AG04450 (cell line): ENCODE measurements at regions not wholly inside any gene's neighbourhood (a gene's known extent, or its start where the extent isn't known, plus 50 kb on each side); places are given as distances from the start of the nearest gene placed in this dataset.

Experiments
- CTCF ChIA-PET: fragments of 300-600, 350-600 bp; formaldehyde crosslinking; extraction: SDS; loops from one replicate; lab custom pipeline; 2022; ENCODE audit warnings: antibody characterized with exemption, inconsistent platforms; lab: Charles Lee
- POLR2A ChIA-PET: fragments of 350-600 bp; formaldehyde crosslinking; extraction: SDS; loops from one replicate; lab custom pipeline; 2021; ENCODE audit warnings: antibody characterized with exemption, inconsistent platforms; lab: Yijun Ruan, JAX
- DNase-seq: peaks from one replicate; pipeline ENCODE4 v3.0.0-alpha.2; 2011; ENCODE audit warnings: low read depth, low spot score
- H3K27ac ChIP-seq: one replicate; pipeline ENCODE4 v1.5.1; 2012; ENCODE audit warnings: low read depth, low read length, control low read depth
- H3K27me3 ChIP-seq: one replicate; pipeline ENCODE4 v1.6.0; 2012; ENCODE audit warnings: low read length; ENCODE audit not compliant: control insufficient read depth, insufficient read depth
- H3K4me3 ChIP-seq: 2 replicates; pipeline ENCODE4 v1.5.1; 2011; ENCODE audit warnings: mild to moderate bottlenecking, low read depth, low read length, control low read depth
- H3K9me3 ChIP-seq: 2 replicates; pipeline ENCODE4 v1.5.1; 2012; ENCODE audit warnings: low read length; ENCODE audit not compliant: control insufficient read depth, insufficient read depth
- TF ChIP-seq, protein P1 (sequence below): IDR thresholded peaks from 2 replicates; pipeline ENCODE4 v1.5.1; 2011; ENCODE audit warnings: low read depth, low read length, control low read depth, inconsistent platforms

DNA sequence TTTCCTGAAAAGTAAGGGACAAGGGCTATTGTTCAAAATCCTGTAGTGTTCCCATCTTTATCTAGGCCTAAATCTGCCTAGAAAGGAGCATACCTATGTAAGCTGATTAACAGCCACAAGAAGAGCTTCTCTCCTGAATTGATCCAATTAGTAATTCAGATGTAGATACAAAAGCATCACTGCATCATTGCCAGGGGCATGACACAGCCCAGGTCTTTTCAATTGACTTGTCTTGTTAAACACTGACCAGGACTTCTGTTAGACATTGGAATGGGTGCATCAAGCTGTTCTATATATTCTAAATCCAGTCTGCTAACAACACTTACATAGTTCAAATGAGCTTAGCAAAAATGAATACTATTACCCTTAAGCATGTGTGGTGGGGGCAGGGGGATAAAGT is 589.2 kb downstream of the INHBA start:
- DNase-seq, result no peak
- TF ChIP-seq, protein P1, sequence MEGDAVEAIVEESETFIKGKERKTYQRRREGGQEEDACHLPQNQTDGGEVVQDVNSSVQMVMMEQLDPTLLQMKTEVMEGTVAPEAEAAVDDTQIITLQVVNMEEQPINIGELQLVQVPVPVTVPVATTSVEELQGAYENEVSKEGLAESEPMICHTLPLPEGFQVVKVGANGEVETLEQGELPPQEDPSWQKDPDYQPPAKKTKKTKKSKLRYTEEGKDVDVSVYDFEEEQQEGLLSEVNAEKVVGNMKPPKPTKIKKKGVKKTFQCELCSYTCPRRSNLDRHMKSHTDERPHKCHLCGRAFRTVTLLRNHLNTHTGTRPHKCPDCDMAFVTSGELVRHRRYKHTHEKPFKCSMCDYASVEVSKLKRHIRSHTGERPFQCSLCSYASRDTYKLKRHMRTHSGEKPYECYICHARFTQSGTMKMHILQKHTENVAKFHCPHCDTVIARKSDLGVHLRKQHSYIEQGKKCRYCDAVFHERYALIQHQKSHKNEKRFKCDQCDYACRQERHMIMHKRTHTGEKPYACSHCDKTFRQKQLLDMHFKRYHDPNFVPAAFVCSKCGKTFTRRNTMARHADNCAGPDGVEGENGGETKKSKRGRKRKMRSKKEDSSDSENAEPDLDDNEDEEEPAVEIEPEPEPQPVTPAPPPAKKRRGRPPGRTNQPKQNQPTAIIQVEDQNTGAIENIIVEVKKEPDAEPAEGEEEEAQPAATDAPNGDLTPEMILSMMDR, result no peak
- CTCF ChIA-PET, result interaction anchor here (0.9 kb wide), 1 partner anchor 350 kb away, joined by 3 read pairs; no protein-coding TSS in a partner anchor
- Histone ChIP-seq H3K4me3 (no peak overlapping the region), H3K27me3 (no peaks in the 10 kb centered on the region), H3K27ac (no peak overlapping the region), H3K9me3 (no peaks in the 10 kb centered on the region)
- POLR2A ChIA-PET, result no interaction called here

DNA sequence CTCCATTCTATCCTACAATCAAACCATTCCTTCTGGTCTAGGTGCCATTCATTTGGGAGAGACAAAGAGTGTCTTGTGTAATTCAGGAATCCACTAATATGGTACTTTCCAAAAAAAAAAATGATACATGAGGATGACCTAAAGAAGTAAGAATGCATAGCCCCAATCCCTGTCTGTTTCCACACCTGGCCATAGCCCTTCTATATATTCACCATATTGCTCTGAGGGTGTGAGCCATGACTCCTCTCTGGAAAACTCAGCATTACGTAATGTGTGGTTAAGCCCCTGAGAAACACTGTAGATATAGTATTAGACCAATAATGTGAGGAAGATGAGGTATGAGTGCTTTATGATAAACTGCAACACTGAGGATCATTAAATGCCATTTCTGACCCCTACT is 592.7 kb downstream of the INHBA start:
- CTCF ChIA-PET, result no interaction called here
- H3K4me3 ChIP-seq, result no peak overlapping the region
- DNase-seq, result no peak

DNA sequence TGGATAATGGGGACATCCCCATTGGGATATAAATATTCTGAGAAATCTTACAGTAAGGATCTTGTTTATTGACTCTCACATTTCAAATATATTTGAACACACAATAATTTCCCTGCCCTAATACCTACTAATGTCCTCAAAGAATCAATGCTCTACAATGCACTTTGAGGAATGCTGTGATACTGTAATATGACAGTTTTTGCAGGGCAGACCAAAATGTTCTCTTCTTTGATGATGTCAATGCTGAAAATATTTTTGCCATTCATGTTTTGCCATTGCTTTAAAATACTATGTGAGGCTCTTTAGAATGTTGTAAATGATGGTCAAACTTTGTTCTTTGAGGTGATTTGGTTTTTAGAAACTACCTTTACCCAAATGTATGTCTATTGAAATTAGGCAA is 594.1 kb downstream of the INHBA start:
- POLR2A ChIA-PET, result no interaction called here

More for the DNA sequence above, 592.7 kb downstream of the INHBA start:
- Histone ChIP-seq H3K27ac (no peak overlapping the region), H3K27me3 (no peaks in the 10 kb centered on the region), H3K9me3 (no peaks in the 10 kb centered on the region)
- TF ChIP-seq, protein P1, result no peak
- POLR2A ChIA-PET, result no interaction called here

DNA sequence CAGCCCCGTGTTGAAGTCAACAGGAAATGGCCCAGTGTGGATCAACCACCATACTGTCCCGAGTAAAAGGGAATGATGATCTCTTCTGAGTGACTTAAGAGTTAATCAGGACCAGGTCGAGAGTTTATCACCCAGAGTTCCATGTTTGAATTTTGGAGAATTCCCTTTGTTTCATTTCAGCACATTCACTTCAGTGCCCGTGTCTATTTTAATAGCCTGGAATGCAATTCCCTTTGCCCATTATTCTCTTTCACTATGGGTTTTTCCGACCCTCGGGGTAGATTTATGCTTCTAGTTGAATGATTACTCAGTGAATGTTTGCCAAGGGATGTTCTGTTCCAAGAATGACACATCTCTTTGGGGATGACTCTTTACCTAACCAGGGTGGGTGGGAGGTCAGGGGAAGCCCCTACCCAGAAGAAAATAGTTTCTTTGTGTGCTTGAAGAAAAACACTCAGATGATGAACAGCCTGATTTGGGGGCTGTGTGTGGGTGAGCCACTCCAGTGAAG is 594.9 kb downstream of the INHBA start:
- TF ChIP-seq, protein P1, result no peak
- Histone ChIP-seq H3K27ac (no peak overlapping the region), H3K27me3 (no peaks in the 10 kb centered on the region), H3K4me3 (no peak overlapping the region), H3K9me3 (no peaks in the 10 kb centered on the region)
- no peak for DNase-seq
- ChIA-PET POLR2A (no interaction called here), CTCF (interaction anchor here (0.6 to 0.7 kb wide), 3 partner anchors 85 to 243 kb away, joined by 4 to 6 read pairs (median 5); no protein-coding TSS in a partner anchor)

More for the DNA sequence above, 594.1 kb downstream of the INHBA start:
- Histone ChIP-seq H3K9me3 (no peaks in the 10 kb centered on the region), H3K27me3 (no peaks in the 10 kb centered on the region), H3K27ac (no peak overlapping the region), H3K4me3 (no peak overlapping the region)
- CTCF ChIA-PET, result interaction anchor here (0.6 kb wide), 2 partner anchors 84 to 242 kb away, joined by 4 to 5 read pairs; no protein-coding TSS in a partner anchor
- TF ChIP-seq, protein P1, result no peak
- DNase-seq, result no peak

DNA sequence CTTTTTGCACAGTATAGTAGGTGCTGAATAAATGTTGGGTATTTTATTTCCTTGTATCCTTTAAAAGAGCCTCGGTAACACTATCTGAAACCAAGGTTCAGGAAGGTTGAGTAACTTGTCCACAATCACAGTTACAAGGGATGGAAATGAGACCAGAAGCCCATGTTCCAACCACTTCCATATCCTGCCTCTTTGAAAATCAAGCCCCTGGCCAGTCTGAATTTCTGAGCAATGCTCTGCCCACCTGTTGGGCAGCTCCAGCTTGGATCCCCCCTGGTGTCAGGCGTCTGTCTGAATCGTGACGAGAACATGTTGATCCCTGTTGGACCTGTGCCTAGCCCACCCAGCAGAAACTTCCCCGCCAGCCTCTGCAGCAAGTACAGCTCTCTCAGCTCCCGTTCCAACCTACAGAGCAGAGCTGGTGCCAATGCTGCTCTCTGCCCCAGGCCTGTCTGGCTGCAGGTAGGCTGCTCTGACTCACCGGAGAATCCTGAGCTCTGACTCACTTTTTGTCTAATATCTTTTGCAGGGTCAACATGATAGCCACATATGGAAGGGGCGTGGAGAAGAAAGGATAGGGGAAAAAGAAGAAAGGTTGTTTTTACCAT is 595.5 kb downstream of the INHBA start:
- TF ChIP-seq, protein P1, result no peak
- no peak overlapping the region for H3K4me3 ChIP-seq
- ChIA-PET CTCF (interaction anchor here (0.7 kb wide), 1 partner anchor 195 kb away, joined by 6 read pairs; no protein-coding TSS in a partner anchor), POLR2A (no interaction called here)
- DNase-seq, result no peak
- no peaks in the 10 kb centered on the region for H3K9me3 ChIP-seq
- H3K27me3 ChIP-seq, result no peaks in the 10 kb centered on the region
- no peak overlapping the region for H3K27ac ChIP-seq
